ENCODE measurements at regions not wholly inside any gene's neighbourhood (a gene's known extent, or its start where the extent isn't known, plus 50 kb on each side); places are given as distances from the start of the nearest gene placed in this dataset.

- Histone ChIP-seq H3K36me3 (no peaks in the 10 kb centered on the region), H4K20me1 (no peaks in the 10 kb centered on the region), H3K4me3 (no peak overlapping the region), H3K9me3 (replicated peaks in 1 of 11) (no peaks in the 10 kb centered on the region), H3K27ac (no peak overlapping the region), H3K4me2 (no peak overlapping the region), H3K9ac (no peak overlapping the region), H3K27me3 (no peaks in the 10 kb centered on the region), H3K4me1 (no peaks in the 10 kb centered on the region)
- no peak for TF ChIP-seq Cebpa-rat (IDR thresholded peaks at IDR 0.05)
Measured at GRCh38 chr4:96504386-96504785, 664.5 kb downstream of the PDHA2 start.

GRCh38 chr4:96509039-96509741 is 669.3 kb downstream of the PDHA2 start:
- no peaks in the 10 kb centered on the region for H3K4me1 ChIP-seq
- H3K4me3 ChIP-seq = no peak overlapping the region
- H3K36me3 ChIP-seq = no peaks in the 10 kb centered on the region

GRCh38 chr4:96519291-96519690 is 679.4 kb downstream of the PDHA2 start:
- no peak overlapping the region for H3K9ac ChIP-seq
- no peak overlapping the region for H3K4me2 ChIP-seq
- H3K27me3 ChIP-seq = no peaks in the 10 kb centered on the region
- TF ChIP-seq Cebpa-rat (IDR thresholded peaks at IDR 0.05) = no peak
- H3K27ac ChIP-seq = no peak overlapping the region
- H3K4me3 ChIP-seq = no peak overlapping the region
- no peaks in the 10 kb centered on the region for H3K36me3 ChIP-seq
- H4K20me1 ChIP-seq = no peaks in the 10 kb centered on the region
- H3K9me3 ChIP-seq (replicated peaks in 1 of 11) = peaks cover 12 to 16% (median 14%) of the 10 kb centered on the region in 11 experiments; a peak in 19 of 22 replicates
- 0 out of 20 replicates have a peak, but pooled peaks cover 0 to 3% (median 0%) of the 10 kb centered on the region in 10 experiments for H3K4me1 ChIP-seq

More at GRCh38 chr4:96509039-96509741, 669.3 kb downstream of the PDHA2 start:
- no peak overlapping the region for H3K27ac ChIP-seq
- TF ChIP-seq Cebpa-rat (IDR thresholded peaks at IDR 0.05) = no peak
- H3K4me2 ChIP-seq = no peak overlapping the region
- H3K27me3 ChIP-seq = no peaks in the 10 kb centered on the region
- H3K9me3 ChIP-seq (replicated peaks in 1 of 11) = no peaks in the 10 kb centered on the region
- H4K20me1 ChIP-seq = no peaks in the 10 kb centered on the region
- H3K9ac ChIP-seq = no peak overlapping the region

GRCh38 chr4:96521046-96521536 is 681.2 kb downstream of the PDHA2 start:
- no peak overlapping the region for H3K4me2 ChIP-seq
- no peak overlapping the region for H3K4me3 ChIP-seq
- no peaks in the 10 kb centered on the region for H3K36me3 ChIP-seq
- no peaks in the 10 kb centered on the region for H4K20me1 ChIP-seq
- H3K27me3 ChIP-seq = no peaks in the 10 kb centered on the region
- no peak overlapping the region for H3K9ac ChIP-seq
- H3K9me3 ChIP-seq (replicated peaks in 1 of 11) = peaks cover 12 to 16% (median 14%) of the 10 kb centered on the region in 11 experiments; a peak in 19 of 22 replicates
- TF ChIP-seq Cebpa-rat (IDR thresholded peaks at IDR 0.05) = no peak
- 0 out of 20 replicates have a peak, but pooled peaks cover 0 to 3% (median 0%) of the 10 kb centered on the region in 10 experiments for H3K4me1 ChIP-seq
- H3K27ac ChIP-seq = no peak overlapping the region

DNA sequence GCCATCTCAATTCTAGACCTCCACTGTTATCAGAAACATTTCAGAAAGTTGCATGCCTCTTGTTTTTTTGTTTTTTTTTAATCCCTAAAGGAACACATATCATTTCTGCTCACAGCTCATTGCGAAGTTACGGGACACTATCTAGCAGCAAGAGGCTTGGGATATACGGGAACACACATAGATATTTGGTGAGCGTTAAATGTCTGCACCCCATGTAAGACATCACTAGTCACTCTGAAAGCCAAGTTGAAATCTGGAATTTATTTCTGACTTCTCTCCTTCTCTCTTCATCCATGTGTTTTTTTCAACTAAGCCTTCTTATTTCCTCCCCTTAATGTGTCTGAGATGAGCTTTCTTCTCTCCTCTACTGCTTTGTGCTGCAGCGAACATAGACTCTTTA is 683.7 kb downstream of the PDHA2 start:
- Histone ChIP-seq H4K20me1 (no peaks in the 10 kb centered on the region), H3K27me3 (no peaks in the 10 kb centered on the region), H3K4me2 (no peak overlapping the region), H3K27ac (no peak overlapping the region), H3K9ac (no peak overlapping the region), H3K4me1 (0 out of 20 replicates have a peak, but pooled peaks cover 0 to 3% (median 0%) of the 10 kb centered on the region in 10 experiments), H3K36me3 (no peaks in the 10 kb centered on the region), H3K4me3 (no peak overlapping the region), H3K9me3 (replicated peaks in 1 of 11) (peaks cover 12 to 16% (median 14%) of the 10 kb centered on the region in 11 experiments; a peak in 19 of 22 replicates)
- no peak for TF ChIP-seq Cebpa-rat (IDR thresholded peaks at IDR 0.05)

- H3K27ac ChIP-seq = no peak overlapping the region
- H3K4me1 ChIP-seq = 0 out of 20 replicates have a peak, but pooled peaks cover 0 to 2% (median 0%) of the 10 kb centered on the region in 10 experiments
- H3K9me3 ChIP-seq (replicated peaks in 1 of 11) = peaks cover 12 to 16% (median 14%) of the 10 kb centered on the region in 11 experiments; a peak in 19 of 22 replicates
- no peak overlapping the region for H3K4me3 ChIP-seq
- H3K36me3 ChIP-seq = no peaks in the 10 kb centered on the region
- TF ChIP-seq Cebpa-rat (IDR thresholded peaks at IDR 0.05) = no peak
- no peak overlapping the region for H3K9ac ChIP-seq
- H3K27me3 ChIP-seq = no peaks in the 10 kb centered on the region
- H4K20me1 ChIP-seq = no peaks in the 10 kb centered on the region
- H3K4me2 ChIP-seq = no peak overlapping the region
Measured at GRCh38 chr4:96524311-96524875, 684.5 kb downstream of the PDHA2 start.

GRCh38 chr4:96525898-96526297 is 686.0 kb downstream of the PDHA2 start:
- no peak for TF ChIP-seq Cebpa-rat (IDR thresholded peaks at IDR 0.05)
- Histone ChIP-seq H3K4me2 (no peak overlapping the region), H3K27me3 (no peaks in the 10 kb centered on the region), H3K4me3 (no peak overlapping the region), H4K20me1 (no peaks in the 10 kb centered on the region), H3K27ac (no peak overlapping the region), H3K36me3 (no peaks in the 10 kb centered on the region), H3K9ac (no peak overlapping the region), H3K4me1 (no peaks in the 10 kb centered on the region), H3K9me3 (replicated peaks in 1 of 11) (peaks cover 11 to 14% (median 13%) of the 10 kb centered on the region in 11 experiments; a peak in 19 of 22 replicates)

GRCh38 chr4:96526625-96527024 is 686.7 kb downstream of the PDHA2 start:
- Histone ChIP-seq H3K36me3 (no peaks in the 10 kb centered on the region), H3K4me2 (no peak overlapping the region), H4K20me1 (no peaks in the 10 kb centered on the region), H3K27me3 (no peaks in the 10 kb centered on the region), H3K9me3 (replicated peaks in 1 of 11) (peaks cover 4 to 7% (median 6%) of the 10 kb centered on the region in 11 experiments; a peak in 11 of 22 replicates), H3K27ac (no peak overlapping the region), H3K4me1 (no peaks in the 10 kb centered on the region), H3K4me3 (no peak overlapping the region), H3K9ac (no peak overlapping the region)
- no peak for TF ChIP-seq Cebpa-rat (IDR thresholded peaks at IDR 0.05)

DNA sequence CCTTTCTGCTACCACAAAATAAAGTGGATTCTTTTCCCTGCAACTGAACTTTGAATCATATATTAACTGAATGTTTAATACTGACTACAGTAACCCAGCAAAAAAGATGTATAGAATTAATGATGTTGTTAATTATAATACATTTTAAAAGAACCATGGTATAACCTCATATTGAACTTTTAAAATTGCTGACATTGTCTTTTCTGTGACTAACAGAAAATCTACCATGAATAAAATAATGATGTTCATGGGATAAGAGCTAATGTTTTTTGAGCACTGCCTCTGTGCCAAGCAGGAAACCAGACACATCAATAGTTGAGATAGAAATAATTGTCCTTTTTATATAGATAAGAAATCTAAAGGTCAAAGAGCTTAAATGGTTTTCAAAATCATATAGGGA is 691.9 kb downstream of the PDHA2 start:
- Histone ChIP-seq H3K4me1 (no peaks in the 10 kb centered on the region), H3K27me3 (no peaks in the 10 kb centered on the region), H3K9ac (no peak overlapping the region), H3K36me3 (no peaks in the 10 kb centered on the region), H3K4me2 (no peak overlapping the region), H3K9me3 (replicated peaks in 1 of 11) (no peaks in the 10 kb centered on the region), H3K4me3 (no peak overlapping the region), H3K27ac (no peak overlapping the region), H4K20me1 (no peaks in the 10 kb centered on the region)
- no peak for TF ChIP-seq Cebpa-rat (IDR thresholded peaks at IDR 0.05)

All from BLaER1 treated with 17β-estradiol and CSF1 and Interleukin-3, amounts not matched to agents 10 nM and 100 nM (cell line).